Neural cell (in vitro differentiated cells): ENCODE measurements at regions not wholly inside any gene's neighbourhood (a gene's known extent, or its start where the extent isn't known, plus 50 kb on each side); places are given as distances from the start of the nearest gene placed in this dataset.

Source experiments
- H2AFZ ChIP-seq: fragments of 200-600, 300-800 bp; sonication (generic), shearing (Covaris generic); 2 replicates; pipeline ENCODE4 v1.6.0; 2014; ENCODE audit warnings: low read depth, mild to moderate bottlenecking, antibody characterized with exemption, low read length, moderate library complexity
- H3F3A ChIP-seq: fragments of 200-600 bp; shearing (Covaris generic); 2 replicates; pipeline ENCODE4 v1.6.1; 2016; ENCODE audit warnings: mild to moderate bottlenecking, moderate library complexity, mixed read lengths, antibody characterized with exemption, low read length; ENCODE audit not compliant: insufficient read depth, poor library complexity, severe bottlenecking
- H3K27ac ChIP-seq: fragments of 200-600, 300-800 bp; sonication (generic), shearing (Covaris generic); 2 replicates; pipeline ENCODE4 v1.5.1; 2014; ENCODE audit warnings: mild to moderate bottlenecking, low read length, moderate library complexity
- H3K27me3 ChIP-seq: fragments of 300-800, 200-600 bp; sonication (generic), shearing (Covaris generic); 2 replicates; pipeline ENCODE4 v1.6.0; 2014; ENCODE audit warnings: mild to moderate bottlenecking, low read depth, low read length, moderate library complexity; ENCODE audit not compliant: insufficient read depth
- H3K36me3 ChIP-seq: fragments of 300-800, 200-600 bp; sonication (generic), shearing (Covaris generic); 2 replicates; pipeline ENCODE4 v1.5.1; 2014; ENCODE audit warnings: mild to moderate bottlenecking, antibody characterized with exemption, low read length, moderate library complexity; ENCODE audit not compliant: insufficient read depth
- H3K4me2 ChIP-seq: fragments of 300-800, 200-600 bp; sonication (generic), shearing (Covaris generic); 2 replicates; pipeline ENCODE4 v1.6.0; 2014; ENCODE audit warnings: mild to moderate bottlenecking, low read length
- H3K4me3 ChIP-seq: fragments of 300-800, 200-600 bp; sonication (generic), shearing (Covaris generic); 2 replicates; pipeline ENCODE4 v1.5.1; 2014; ENCODE audit warnings: mild to moderate bottlenecking, low read length, moderate library complexity
- H3K79me2 ChIP-seq: fragments of 200-600 bp; shearing (Covaris generic); replicated peaks from 2 replicates; pipeline ENCODE4 v1.6.0; 2014; ENCODE audit warnings: mild to moderate bottlenecking, low read length, moderate library complexity; ENCODE audit not compliant: insufficient read depth
- H3K9ac ChIP-seq: fragments of 300-800, 200-600 bp; sonication (generic), shearing (Covaris generic); 2 replicates; pipeline ENCODE4 v1.6.1; 2016; ENCODE audit warnings: mild to moderate bottlenecking, low read length, mixed read lengths
- H3K9me2 ChIP-seq: fragments of 200-600 bp; shearing (Covaris generic); 2 replicates; pipeline ENCODE4 v1.6.1; 2016; ENCODE audit warnings: mild to moderate bottlenecking, low read length, mixed read lengths; ENCODE audit not compliant: insufficient read depth
- H3K9me3 ChIP-seq: fragments of 200-600, 300-800 bp; sonication (generic), shearing (Covaris generic); 2 replicates; pipeline ENCODE4 v1.6.1; 2016; ENCODE audit warnings: mild to moderate bottlenecking, mixed run types, low read length, moderate library complexity, mixed read lengths
- H4K20me1 ChIP-seq: fragments of 200-600 bp; shearing (Covaris generic); 2 replicates; pipeline ENCODE4 v1.6.1; 2016; ENCODE audit warnings: mild to moderate bottlenecking, mixed run types; ENCODE audit not compliant: insufficient read depth
- CTCF ChIP-seq: fragments of 450-650 bp; IDR thresholded peaks from 2 replicates; pipeline ENCODE4 v1.5.1; 2014; ENCODE audit warnings: antibody characterized with exemption, mild to moderate bottlenecking, moderate library complexity; ENCODE audit not compliant: poor library complexity, severe bottlenecking
- EP300 ChIP-seq: fragments of 450-650 bp; conservative IDR thresholded peaks from 2 replicates; pipeline ENCODE4 v1.6.1; 2014; ENCODE audit warnings: antibody characterized with exemption, mild to moderate bottlenecking, moderate library complexity; ENCODE audit not compliant: poor library complexity, severe bottlenecking
- EZH2 ChIP-seq: fragments of 200-600, 300-800 bp; shearing (Covaris generic), sonication (generic); IDR thresholded peaks from 2 replicates; pipeline ENCODE4 v1.6.1; 2014; ENCODE audit warnings: antibody characterized with exemption, low read length, borderline replicate concordance, mild to moderate bottlenecking; ENCODE audit not compliant: insufficient read depth, poor library complexity, severe bottlenecking
- MXI1 ChIP-seq: fragments of 450-650 bp; conservative IDR thresholded peaks from 2 replicates; pipeline ENCODE4 v1.6.1; 2014; ENCODE audit warnings: antibody characterized with exemption, mild to moderate bottlenecking; ENCODE audit not compliant: poor library complexity, severe bottlenecking
- POLR2AphosphoS5 ChIP-seq: IDR thresholded peaks from 2 replicates; pipeline ENCODE4 v1.6.1; 2012
- RAD21 ChIP-seq: fragments of 450-650 bp; conservative IDR thresholded peaks from 2 replicates; pipeline ENCODE4 v1.6.1; 2014; ENCODE audit warnings: antibody characterized with exemption, mild to moderate bottlenecking, moderate library complexity
- SMC3 ChIP-seq: fragments of 450-650 bp; conservative IDR thresholded peaks from 2 replicates; pipeline ENCODE4 v1.6.1; 2014; ENCODE audit warnings: antibody characterized with exemption, mild to moderate bottlenecking, moderate library complexity; ENCODE audit not compliant: poor library complexity
- TAF1 ChIP-seq: IDR thresholded peaks from 2 replicates; pipeline ENCODE4 v1.6.1; 2012; ENCODE audit warnings: low read depth
- TF ChIP-seq, protein P1 (sequence below): IDR thresholded peaks from 2 replicates; pipeline ENCODE4 v1.6.1; 2012; ENCODE audit warnings: borderline replicate concordance

GRCh38 chr7:135840591-135840990 lies 92.0 kb upstream of the FAM180A start:
- Histone ChIP-seq H2AFZ (no peak overlapping the region), H3K36me3 (no peaks in the 10 kb centered on the region), H3F3A (no peaks in the 10 kb centered on the region), H3K9me3 (no peaks in the 10 kb centered on the region), H3K9ac (no peak overlapping the region), H3K4me3 (no peak overlapping the region), H3K79me2 (no peaks in the 10 kb centered on the region), H3K9me2 (no peaks in the 10 kb centered on the region), H3K27me3 (no peaks in the 10 kb centered on the region), H4K20me1 (no peaks in the 10 kb centered on the region), H3K4me2 (no peak overlapping the region), H3K27ac (no peak overlapping the region)
- TF ChIP-seq EP300 (no peak), MXI1 (no peak), SMC3 (no peak), POLR2AphosphoS5 (no peak), TAF1 (no peak), CTCF (no peak), RAD21 (no peak), EZH2 (no peak)
- TF ChIP-seq, protein P1, sequence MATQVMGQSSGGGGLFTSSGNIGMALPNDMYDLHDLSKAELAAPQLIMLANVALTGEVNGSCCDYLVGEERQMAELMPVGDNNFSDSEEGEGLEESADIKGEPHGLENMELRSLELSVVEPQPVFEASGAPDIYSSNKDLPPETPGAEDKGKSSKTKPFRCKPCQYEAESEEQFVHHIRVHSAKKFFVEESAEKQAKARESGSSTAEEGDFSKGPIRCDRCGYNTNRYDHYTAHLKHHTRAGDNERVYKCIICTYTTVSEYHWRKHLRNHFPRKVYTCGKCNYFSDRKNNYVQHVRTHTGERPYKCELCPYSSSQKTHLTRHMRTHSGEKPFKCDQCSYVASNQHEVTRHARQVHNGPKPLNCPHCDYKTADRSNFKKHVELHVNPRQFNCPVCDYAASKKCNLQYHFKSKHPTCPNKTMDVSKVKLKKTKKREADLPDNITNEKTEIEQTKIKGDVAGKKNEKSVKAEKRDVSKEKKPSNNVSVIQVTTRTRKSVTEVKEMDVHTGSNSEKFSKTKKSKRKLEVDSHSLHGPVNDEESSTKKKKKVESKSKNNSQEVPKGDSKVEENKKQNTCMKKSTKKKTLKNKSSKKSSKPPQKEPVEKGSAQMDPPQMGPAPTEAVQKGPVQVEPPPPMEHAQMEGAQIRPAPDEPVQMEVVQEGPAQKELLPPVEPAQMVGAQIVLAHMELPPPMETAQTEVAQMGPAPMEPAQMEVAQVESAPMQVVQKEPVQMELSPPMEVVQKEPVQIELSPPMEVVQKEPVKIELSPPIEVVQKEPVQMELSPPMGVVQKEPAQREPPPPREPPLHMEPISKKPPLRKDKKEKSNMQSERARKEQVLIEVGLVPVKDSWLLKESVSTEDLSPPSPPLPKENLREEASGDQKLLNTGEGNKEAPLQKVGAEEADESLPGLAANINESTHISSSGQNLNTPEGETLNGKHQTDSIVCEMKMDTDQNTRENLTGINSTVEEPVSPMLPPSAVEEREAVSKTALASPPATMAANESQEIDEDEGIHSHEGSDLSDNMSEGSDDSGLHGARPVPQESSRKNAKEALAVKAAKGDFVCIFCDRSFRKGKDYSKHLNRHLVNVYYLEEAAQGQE, result no peak

DNA sequence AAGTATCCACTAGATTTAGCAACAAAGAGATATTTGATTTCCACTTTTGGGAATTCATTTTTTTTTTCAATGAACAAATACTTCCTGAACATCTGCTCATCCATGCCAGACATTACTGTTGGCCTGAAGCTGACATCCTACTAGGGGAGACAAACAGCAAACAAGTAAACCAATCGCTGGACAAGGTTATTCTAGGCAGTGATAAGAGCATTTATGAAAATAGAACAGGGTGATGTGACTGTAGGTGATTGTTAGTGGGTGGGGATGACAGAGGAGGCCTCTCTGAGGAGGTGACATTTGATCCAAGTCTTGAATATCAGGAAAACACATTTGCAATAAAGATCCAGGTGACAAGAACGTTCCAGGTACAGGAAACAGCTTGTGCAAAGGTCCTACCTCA lies 89.1 kb upstream of the FAM180A start:
- Histone ChIP-seq H2AFZ (no peak overlapping the region), H3K27me3 (no peaks in the 10 kb centered on the region), H3K9ac (no peak overlapping the region), H4K20me1 (no peaks in the 10 kb centered on the region), H3K9me3 (no peaks in the 10 kb centered on the region), H3F3A (no peaks in the 10 kb centered on the region), H3K4me2 (no peak overlapping the region), H3K36me3 (no peaks in the 10 kb centered on the region), H3K4me3 (no peak overlapping the region), H3K27ac (no peak overlapping the region), H3K9me2 (no peaks in the 10 kb centered on the region), H3K79me2 (no peaks in the 10 kb centered on the region)
- TF ChIP-seq RAD21 (no peak), TAF1 (no peak), EZH2 (no peak), EP300 (no peak), SMC3 (no peak), POLR2AphosphoS5 (no peak), CTCF (no peak), MXI1 (no peak)
- TF ChIP-seq, protein P1, result no peak
